G401.6 (cell line): ENCODE measurements at regions not wholly inside any gene's neighbourhood (a gene's known extent, or its start where the extent isn't known, plus 50 kb on each side); places are given as distances from the start of the nearest gene placed in this dataset.
"Not testable (repeated sequence)": the region's sequence is repeated elsewhere in the genome, so short reads cannot be mapped to it uniquely, and the experiment has no call there.

ENCODE experiments used
- FAIRE-seq: peaks from 2 replicates; lab custom pipeline; 2012; peaks lifted over from hg19 to GRCh38; lab: Jason Lieb, UNC

- no peak for FAIRE-seq
Observed at GRCh38 chr2:199558156-199558555, 100.4 kb upstream of the SATB2 start.

DNA sequence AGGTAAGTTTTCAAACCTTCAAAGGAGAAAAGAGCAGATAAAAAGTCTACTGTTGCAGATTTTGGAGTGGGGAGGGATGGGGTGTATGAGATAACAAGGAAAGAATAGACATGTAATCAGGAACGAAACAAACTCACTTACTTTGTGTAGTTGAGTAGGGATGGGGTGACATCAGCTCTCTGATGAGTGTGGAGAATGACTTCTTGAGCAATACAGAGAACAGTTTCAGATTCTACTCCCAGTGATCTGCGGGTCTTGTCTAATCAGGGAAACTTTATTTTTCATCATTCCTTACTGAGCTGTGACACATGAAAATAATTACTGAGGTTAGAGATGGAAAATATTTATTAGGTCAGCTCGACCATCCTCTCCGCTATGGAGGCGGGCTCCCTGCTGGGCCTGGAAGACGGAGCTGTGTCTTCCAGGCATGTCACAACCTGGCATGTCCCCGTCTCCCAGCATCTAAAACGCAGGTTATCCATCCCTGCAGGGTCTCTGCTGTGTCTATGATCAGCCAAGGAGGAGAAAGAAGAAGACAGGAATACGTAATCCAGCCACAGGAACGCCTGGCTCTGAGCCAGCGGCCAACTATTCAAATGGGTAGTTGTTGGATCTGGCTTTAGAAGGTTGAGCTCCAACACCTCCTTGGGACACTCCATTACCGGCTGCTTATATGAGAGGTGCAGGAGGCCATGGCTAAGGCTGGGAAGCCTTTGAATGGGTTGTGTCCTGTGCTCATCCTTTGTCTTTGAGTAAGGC lies 99.0 kb upstream of the SATB2 start:
- no peak for FAIRE-seq

- no peak for FAIRE-seq
Observed at GRCh38 chr2:199554026-199554425, 96.3 kb upstream of the SATB2 start.

DNA sequence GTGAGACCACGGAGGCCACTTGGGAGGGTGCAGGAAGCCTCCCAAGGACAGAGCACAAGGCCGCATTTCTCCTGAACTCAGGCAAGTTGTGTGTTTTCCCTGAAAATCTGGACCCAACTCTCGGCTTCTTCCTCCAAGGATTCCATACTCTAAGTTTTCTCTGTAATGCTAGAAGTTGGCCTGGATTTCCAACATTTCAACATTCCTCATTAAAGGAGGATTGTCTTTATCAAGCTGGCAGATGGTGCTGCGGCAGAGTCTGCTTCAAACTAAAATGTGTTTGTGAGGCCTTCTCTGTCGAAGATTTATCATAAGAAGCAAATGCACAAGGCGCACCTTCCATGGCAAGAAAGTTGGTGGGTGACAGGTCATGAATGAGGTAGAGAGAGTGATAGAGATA lies 94.4 kb upstream of the SATB2 start:
- no peak for FAIRE-seq

GRCh38 chr2:199543606-199544172 lies 86.0 kb upstream of the SATB2 start:
- FAIRE-seq: no peak

GRCh38 chr2:199535445-199536177 lies 77.9 kb upstream of the SATB2 start:
- no peak for FAIRE-seq

DNA sequence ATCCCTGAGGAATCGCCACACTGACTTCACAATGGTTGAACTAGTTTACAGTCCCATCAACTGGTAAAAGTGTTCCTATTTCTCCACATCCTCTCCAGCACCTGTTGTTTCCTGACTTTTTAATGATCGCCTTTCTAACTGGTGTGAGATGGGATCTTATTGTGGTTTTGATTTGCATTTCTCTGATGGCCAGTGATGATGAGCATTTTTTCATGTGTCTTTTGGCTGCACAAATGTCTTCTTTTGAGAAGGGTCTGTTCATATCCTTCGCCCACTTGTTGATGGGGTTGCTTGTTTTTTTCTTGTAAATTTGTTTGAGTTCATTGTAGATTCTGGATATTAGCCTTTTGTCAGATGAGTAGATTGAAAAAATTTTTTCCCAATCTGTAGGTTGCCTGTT lies 76.1 kb upstream of the SATB2 start:
- not testable (repeated sequence) for FAIRE-seq

GRCh38 chr2:199527071-199527470 lies 69.3 kb upstream of the SATB2 start:
- no peak for FAIRE-seq

- no peak for FAIRE-seq
Observed at GRCh38 chr2:199524689-199525574, 67.2 kb upstream of the SATB2 start.

DNA sequence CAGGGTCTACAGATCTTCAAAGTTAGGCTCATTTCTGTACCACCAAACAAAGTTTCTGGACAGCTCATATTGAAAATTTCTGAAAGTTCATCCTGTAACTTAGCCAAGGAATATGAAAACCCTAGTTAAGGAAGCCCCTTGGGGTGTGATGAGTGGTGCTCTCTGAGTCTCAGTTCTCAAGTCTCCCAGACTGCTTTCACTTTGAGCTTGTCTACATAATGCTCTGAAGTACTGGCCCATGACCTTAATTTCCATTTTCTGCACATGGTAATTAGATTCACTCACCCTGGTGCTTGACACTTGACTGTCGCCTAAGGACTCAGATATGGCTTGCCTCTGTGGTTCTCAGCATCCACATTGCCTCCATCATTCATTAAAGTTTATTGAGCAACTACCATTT lies 51.7 kb upstream of the SATB2 start:
- FAIRE-seq: no peak
